ENCODE measurements at regions not wholly inside any gene's neighbourhood (a gene's known extent, or its start where the extent isn't known, plus 50 kb on each side); places are given as distances from the start of the nearest gene placed in this dataset.
"Not testable (repeated sequence)": the region's sequence is repeated elsewhere in the genome, so short reads cannot be mapped to it uniquely, and the experiment has no call there.

- DNase-seq (ENCODE audit: low read depth, low spot score), result not testable (repeated sequence)
These were observed 130.7 kb downstream of the UNC93B1 start for GRCh38 chr11:67873223-67873622.

DNA sequence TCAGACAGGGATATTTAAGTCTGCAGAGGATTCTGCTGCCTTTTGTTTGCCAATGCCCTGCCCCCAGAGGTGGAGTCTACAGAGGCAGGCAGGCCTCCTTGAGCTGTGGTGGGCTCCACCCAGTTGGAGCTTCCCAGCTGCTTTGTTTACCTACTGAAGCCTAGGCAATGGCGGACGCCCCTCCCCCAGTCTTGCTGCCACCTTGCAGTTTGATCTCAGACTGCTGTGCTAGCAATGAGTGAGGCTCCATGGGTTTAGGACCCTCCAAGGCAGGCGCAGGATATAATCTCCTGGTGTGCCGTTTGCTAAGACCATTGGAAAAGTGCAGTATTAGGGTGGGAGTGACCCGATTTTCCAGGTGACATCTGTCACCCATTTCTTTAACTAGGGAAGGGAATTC, 132.7 kb downstream of the UNC93B1 start:
- DNase-seq (ENCODE audit: low read depth, low spot score), result not testable (repeated sequence)

- not testable (repeated sequence) for DNase-seq (ENCODE audit: low read depth, low spot score)
These were observed 141.0 kb downstream of the UNC93B1 start for GRCh38 chr11:67862896-67863295.

DNA sequence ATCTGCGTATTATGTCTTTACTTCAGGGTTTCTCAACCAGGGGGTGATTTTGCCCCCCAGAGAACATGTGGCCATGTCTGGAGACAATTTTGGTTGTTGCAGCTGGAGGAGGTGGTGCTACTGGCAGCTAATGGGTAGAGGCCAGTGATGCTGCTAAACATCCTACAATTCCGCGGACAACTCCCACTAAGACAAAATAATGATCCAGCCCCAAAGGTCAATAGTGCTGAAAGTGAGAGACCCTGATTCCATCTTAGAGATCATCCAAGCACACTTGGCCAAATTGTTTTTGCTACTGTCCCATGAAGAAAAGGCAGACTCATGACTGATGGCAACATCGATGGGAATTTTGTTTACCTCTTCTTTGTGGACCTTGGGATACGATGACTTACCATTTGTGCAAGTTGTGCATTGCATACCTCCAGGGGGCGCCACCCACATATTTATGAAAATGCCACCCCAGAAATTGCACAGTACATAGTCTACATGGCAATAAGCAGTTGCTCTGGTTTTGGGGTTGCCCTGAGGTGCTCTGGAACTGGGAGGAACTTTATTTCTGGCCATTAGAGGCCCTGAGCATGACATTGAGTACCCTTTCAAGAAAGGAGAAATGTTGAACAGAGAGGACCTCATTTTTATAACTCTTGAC, 144.3 kb downstream of the UNC93B1 start:
- not testable (repeated sequence) for DNase-seq (ENCODE audit: low read depth, low spot score)

GRCh38 chr11:67850747-67851146, 153.2 kb downstream of the UNC93B1 start:
- DNase-seq (ENCODE audit: low read depth, low spot score), result not testable (repeated sequence)

GRCh38 chr11:67849766-67850165, 154.1 kb downstream of the UNC93B1 start:
- DNase-seq (ENCODE audit: low read depth, low spot score), result not testable (repeated sequence)

DNA sequence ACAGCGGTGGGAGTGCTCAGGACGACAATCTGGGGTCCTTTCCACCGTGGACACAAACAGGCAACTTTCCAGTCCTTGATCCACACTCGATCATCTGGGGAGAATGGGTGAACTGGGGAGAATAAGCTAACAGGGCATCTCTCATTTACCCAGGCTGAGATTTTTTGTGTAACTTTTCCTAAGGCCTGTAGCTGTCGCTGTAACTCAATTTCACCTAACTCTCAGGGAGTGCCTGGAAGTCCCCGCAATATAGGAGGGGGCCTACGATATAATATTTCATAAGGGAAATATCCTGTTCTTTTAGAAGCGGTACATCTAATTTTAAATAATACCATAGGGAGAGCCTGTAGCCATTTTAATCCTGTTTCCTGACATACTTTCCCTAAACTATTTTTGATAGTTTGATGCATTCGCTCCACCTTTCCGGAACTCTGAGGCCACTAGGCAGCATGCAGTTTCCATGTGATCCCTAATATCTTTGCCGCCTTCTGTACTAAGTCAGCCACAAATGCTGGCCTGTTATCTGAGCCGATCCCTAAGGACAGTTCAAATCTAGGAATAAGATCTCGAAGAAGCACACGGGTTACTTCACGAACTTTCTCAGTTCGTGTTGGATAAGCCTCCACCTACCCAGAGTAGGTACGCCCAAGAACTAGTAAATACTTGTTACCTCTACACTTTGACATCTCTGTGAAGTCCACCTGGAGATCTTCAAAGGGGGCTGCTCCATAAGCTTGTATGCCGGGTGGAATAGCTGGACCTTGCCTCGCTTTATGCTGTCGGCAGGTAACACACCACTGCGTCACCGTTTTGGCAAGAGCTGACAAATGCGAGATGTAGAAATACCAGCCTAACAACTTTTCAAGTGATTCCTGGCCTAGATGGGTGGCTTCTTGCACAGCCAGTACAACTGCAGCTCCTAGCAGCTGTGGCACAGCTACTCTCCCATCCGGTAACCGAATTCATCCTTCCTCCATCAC, 155.7 kb downstream of the UNC93B1 start:
- DNase-seq (ENCODE audit: low read depth, low spot score), result not testable (repeated sequence)

- DNase-seq (ENCODE audit: low read depth, low spot score), result not testable (repeated sequence)
These were observed 157.6 kb downstream of the UNC93B1 start for GRCh38 chr11:67846303-67846702.

GRCh38 chr11:67845296-67845695, 158.6 kb downstream of the UNC93B1 start:
- DNase-seq (ENCODE audit: low read depth, low spot score), result not testable (repeated sequence)

GRCh38 chr11:67840599-67840998, 163.3 kb downstream of the UNC93B1 start:
- not testable (repeated sequence) for DNase-seq (ENCODE audit: low read depth, low spot score)

DNA sequence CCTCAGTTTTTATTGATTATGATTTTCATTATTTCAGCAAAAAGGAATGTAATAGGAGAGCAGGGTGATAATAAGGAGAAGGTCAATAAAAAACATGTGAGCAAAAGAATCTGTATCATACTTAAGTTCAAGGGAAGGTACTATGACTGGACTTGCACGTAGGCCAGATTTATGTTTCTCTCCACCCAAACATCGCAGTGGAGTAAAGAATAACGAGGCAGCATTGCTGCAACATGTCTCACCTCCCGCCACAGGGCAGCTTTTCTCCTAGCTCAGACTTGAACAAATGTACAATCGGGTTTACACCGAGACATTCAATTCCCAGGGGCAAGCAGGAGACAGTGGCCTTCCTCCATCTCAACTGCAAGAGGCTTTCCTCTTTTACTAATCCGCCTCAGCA, 155.7 kb upstream of the ALDH3B2 start:
- not testable (repeated sequence) for DNase-seq (ENCODE audit: low read depth, low spot score)

- DNase-seq (ENCODE audit: low read depth, low spot score), result not testable (repeated sequence)
These were observed 152.5 kb upstream of the ALDH3B2 start for GRCh38 chr11:67826951-67827296.

DNA sequence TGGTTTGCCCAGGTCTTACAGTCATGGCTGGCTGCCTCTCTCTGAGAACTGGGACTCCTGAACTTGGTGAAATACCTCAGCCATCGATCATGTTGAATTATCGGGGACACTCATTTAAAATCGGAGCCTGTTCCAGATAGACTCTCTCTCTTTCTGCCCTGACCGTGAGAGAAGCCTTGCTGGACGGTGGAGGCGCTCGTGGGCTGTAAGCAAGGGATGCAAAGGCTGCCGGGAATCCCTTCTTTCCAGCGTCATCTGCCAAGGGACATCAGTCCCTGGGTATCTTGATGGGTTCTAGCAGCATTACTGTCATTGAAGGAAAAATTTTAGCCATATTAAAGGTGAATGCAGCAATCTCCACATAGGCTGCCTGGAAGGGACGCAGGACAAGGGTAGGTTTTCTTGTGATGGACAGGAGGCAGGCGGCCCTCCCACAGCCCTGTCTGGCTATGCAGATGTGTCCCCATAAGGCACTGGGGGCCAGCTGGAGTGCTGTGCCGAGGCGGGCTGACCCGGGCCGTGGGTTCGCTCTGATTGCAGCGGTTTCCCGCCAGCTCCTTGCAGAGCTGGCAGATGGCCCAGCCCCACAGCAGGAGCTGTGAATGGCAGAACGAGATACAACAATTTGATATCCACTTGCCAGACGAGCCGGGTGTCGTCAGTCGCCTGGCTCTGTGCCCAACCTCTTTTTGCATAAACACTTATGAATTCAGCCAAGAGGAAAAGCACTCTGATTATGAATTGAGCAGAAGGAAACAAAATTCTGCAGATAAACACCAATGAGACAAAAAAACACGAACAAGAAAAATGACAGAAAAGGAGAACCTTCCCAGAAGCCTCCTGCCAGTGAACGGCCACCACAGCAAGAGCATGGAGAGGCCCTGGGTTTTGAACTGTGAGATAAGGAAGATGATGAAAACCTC, 151.9 kb upstream of the ALDH3B2 start:
- DNase-seq (ENCODE audit: low read depth, low spot score), result not testable (repeated sequence)

DNA sequence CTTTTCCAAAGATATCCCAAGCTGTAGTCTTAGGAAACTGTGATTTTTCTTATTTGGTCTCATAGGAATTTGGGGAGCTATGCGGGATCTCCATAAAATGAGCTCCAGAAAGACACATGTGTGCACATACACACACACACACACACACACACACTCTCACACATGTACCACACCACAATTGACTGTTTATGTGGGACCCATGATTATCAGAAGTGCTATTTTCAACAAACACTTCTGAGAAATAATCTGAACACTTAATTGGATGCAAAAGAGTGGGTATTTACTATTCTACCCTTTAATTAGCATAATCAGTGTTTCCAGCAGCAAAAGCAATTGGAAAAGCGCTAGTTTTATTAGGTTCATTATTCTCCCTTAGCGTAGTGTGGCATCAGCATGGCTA, 150.4 kb upstream of the ALDH3B2 start:
- not testable (repeated sequence) for DNase-seq (ENCODE audit: low read depth, low spot score)

- no peak for DNase-seq (ENCODE audit: low read depth, low spot score)
These were observed 145.7 kb upstream of the ALDH3B2 start for GRCh38 chr11:67820081-67820480.

DNA sequence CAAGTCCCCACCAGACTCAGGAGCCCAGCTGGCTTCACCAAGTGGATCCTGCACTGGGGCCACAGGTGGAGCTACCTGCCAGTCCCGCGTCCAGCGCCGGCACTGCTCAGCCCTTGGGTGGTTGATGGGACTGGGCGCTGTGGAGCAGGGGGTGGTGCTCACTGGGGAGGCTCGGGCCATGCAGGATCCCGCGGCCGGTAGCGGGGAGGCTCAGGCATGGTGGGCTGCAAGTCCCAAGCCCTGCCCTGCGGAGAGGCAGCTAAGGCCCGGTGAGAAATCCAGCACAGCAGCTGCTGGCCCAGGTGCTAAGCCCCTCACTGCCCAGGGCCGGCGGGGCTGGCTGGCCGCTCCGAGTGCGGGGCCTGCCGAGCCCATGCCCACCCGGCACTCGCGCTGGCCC, 143.1 kb upstream of the ALDH3B2 start:
- DNase-seq (ENCODE audit: low read depth, low spot score), result not testable (repeated sequence)

DNA sequence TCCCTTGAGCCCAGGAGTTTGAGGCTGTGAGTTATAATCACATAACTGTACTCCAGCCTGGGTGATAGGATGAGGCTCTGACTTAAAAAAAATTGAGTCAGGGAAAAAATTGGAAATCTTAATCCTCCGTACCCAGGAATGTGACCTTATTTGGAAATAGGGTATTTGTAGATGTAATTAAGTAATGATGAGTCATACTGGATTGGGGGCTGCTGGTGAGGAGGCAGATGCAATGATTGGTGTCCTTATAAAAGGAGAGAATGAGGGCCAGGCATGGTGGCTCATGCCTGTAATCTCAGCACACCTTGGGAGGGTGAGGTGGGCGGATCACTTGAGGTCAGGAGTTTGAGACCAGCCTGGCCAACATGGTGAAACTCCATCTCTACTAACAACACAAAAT, 134.9 kb upstream of the ALDH3B2 start:
- not testable (repeated sequence) for DNase-seq (ENCODE audit: low read depth, low spot score)

DNA sequence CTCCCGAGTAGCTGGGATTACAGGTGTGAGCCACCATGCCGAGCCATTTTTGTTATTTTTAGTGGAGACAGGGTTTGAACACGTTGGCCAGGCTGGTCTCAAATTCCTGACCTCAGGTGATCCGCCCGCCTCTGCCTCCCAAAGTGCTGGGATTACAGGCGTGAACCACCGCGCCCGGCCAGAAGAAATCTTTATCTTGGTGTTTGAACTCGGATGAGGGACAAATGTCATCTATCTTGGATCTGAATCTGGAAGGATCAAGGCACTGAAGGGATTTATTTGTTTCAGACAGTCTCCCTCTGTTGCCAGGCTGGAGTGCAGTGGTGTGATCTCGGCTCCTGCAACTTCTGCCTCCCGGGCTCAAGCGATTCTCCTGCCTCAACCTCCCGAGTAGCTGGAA, 133.5 kb upstream of the ALDH3B2 start:
- not testable (repeated sequence) for DNase-seq (ENCODE audit: low read depth, low spot score)

DNA sequence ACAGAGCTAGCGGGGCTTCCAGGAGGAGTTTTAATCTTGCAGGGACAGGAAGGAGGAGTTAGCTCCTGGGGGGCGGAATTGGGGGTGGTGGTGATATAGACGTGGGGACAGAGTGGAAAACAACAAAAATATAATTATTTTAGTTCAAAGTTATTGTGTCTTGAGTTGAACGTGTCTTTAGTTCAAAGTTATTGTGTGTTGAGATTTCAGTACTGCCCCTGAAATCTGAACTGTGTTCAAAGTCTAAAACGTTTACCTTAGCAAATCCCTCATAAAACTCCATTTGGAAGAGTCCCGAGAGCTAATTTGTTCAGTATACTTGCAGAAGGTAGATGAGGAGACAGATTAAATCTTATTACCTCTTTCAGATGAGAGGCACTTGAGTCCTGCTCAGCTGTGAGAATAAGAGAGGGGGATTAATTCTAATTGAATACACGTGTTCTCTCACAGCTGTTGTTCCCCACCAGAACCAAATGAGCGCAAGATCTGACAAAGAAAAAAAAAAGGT, 132.4 kb upstream of the ALDH3B2 start:
- not testable (repeated sequence) for DNase-seq (ENCODE audit: low read depth, low spot score)

DNA sequence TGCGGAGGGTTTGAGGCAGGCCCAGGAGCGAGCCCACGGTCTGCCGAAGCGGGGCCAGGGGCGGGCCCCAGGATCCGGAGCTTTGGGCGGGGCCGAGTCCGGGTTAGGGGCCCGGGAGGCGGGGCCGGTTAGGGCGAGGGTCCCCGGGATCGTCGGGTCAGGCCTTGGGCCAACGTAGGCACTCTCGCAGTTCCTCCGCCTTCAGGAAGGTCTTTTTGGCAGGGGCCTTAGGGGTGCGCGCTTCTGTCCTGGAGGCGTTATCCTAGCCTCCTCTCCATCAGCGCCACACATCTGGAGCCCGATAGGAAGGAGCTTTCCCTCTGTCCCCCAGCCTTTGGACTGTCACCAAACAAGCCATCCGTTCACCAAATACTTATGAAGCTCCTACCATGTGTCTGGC, 131.8 kb upstream of the ALDH3B2 start:
- not testable (repeated sequence) for DNase-seq (ENCODE audit: low read depth, low spot score)
